ENCODE measurements at regions not wholly inside any gene's neighbourhood (a gene's known extent, or its start where the extent isn't known, plus 50 kb on each side); places are given as distances from the start of the nearest gene placed in this dataset.
"Not testable (repeated sequence)": the region's sequence is repeated elsewhere in the genome, so short reads cannot be mapped to it uniquely, and the experiment has no call there.

GRCh38 chr6:156269751-156270369, 507.3 kb upstream of the ARID1B start:
- DNase-seq: no peak

- no peak for DNase-seq
These were observed 508.3 kb upstream of the ARID1B start for GRCh38 chr6:156268849-156269248.

GRCh38 chr6:156262014-156262413, 515.2 kb upstream of the ARID1B start:
- DNase-seq: no peak

- DNase-seq: no peak
These were observed 516.4 kb upstream of the ARID1B start for GRCh38 chr6:156260815-156261214.

- no peak for DNase-seq
These were observed 518.2 kb upstream of the ARID1B start for GRCh38 chr6:156258981-156259380.

GRCh38 chr6:156256161-156256560, 521.0 kb upstream of the ARID1B start:
- no peak for DNase-seq

GRCh38 chr6:156254240-156254639, 522.9 kb upstream of the ARID1B start:
- no peak for DNase-seq

GRCh38 chr6:156250593-156250992, 526.6 kb upstream of the ARID1B start:
- DNase-seq: no peak

- DNase-seq: no peak
These were observed 535.0 kb upstream of the ARID1B start for GRCh38 chr6:156242206-156242605.

GRCh38 chr6:156231026-156231765, 546.0 kb upstream of the ARID1B start:
- peak in 1 of 2 donors; percentile 7 for DNase-seq

- no peak for DNase-seq
These were observed 557.2 kb upstream of the ARID1B start for GRCh38 chr6:156219973-156220372.

- DNase-seq: no peak
These were observed 571.5 kb upstream of the ARID1B start for GRCh38 chr6:156205678-156206077.

GRCh38 chr6:156199182-156199581, 578.0 kb upstream of the ARID1B start:
- DNase-seq: no peak

- DNase-seq: peak; percentile 61 to 69
These were observed 579.7 kb upstream of the ARID1B start for GRCh38 chr6:156197513-156197912.

GRCh38 chr6:156194981-156195380, 582.2 kb upstream of the ARID1B start:
- peak; percentile 27 to 62 for DNase-seq

- DNase-seq: peak in 1 of 2 donors; percentile 20
These were observed 583.8 kb upstream of the ARID1B start for GRCh38 chr6:156193381-156193780.

GRCh38 chr6:156191895-156192294, 585.3 kb upstream of the ARID1B start:
- no peak for DNase-seq

GRCh38 chr6:156191390-156191789, 585.8 kb upstream of the ARID1B start:
- DNase-seq: not testable (repeated sequence)

- no peak for DNase-seq
These were observed 586.9 kb upstream of the ARID1B start for GRCh38 chr6:156190270-156190669.

- no peak for DNase-seq
These were observed 587.5 kb upstream of the ARID1B start for GRCh38 chr6:156189714-156190113.

GRCh38 chr6:156189195-156189594, 588.0 kb upstream of the ARID1B start:
- no peak for DNase-seq

- no peak for DNase-seq
These were observed 592.1 kb upstream of the ARID1B start for GRCh38 chr6:156185113-156185512.

GRCh38 chr6:156183678-156184077, 593.5 kb upstream of the ARID1B start:
- no peak for DNase-seq

GRCh38 chr6:156182356-156182755, 594.8 kb upstream of the ARID1B start:
- no peak for DNase-seq

Data from inflammatory macrophage (primary cell).